Neuronal stem cell (in vitro differentiated cells): ENCODE measurements at regions not wholly inside any gene's neighbourhood (a gene's known extent, or its start where the extent isn't known, plus 50 kb on each side); places are given as distances from the start of the nearest gene placed in this dataset.

ENCODE experiments used
- DNase-seq: peaks from one replicate; pipeline ENCODE4 v3.0.0-alpha.2; 2013; ENCODE audit warnings: low spot score
- H2AFZ ChIP-seq: one replicate; pipeline ENCODE4 v1.6.1; 2013; ENCODE audit warnings: mild to moderate bottlenecking, low read length, inconsistent platforms
- H2AK5ac ChIP-seq: 2 replicates; pipeline ENCODE4 v1.6.1; 2013; ENCODE audit warnings: low read depth, mild to moderate bottlenecking, inconsistent platforms, low read length, moderate library complexity, mixed read lengths
- H2BK120ac ChIP-seq: 2 replicates; pipeline ENCODE4 v1.6.1; 2013; ENCODE audit warnings: low read depth, mild to moderate bottlenecking, inconsistent platforms, low read length, moderate library complexity, mixed read lengths
- H2BK12ac ChIP-seq: one replicate; pipeline ENCODE4 v1.6.1; 2013; ENCODE audit warnings: low read length, inconsistent platforms
- H2BK15ac ChIP-seq: 2 replicates; pipeline ENCODE4 v1.6.1; 2013; ENCODE audit warnings: mild to moderate bottlenecking, low read length, inconsistent platforms, mixed read lengths
- H2BK5ac ChIP-seq: one replicate; pipeline ENCODE4 v1.6.1; 2013; ENCODE audit warnings: inconsistent platforms, mild to moderate bottlenecking, low read length, moderate library complexity
- H3K14ac ChIP-seq: one replicate; pipeline ENCODE4 v1.6.1; 2013; ENCODE audit warnings: low read length, inconsistent platforms
- H3K18ac ChIP-seq: 2 replicates; pipeline ENCODE4 v1.6.1; 2013; ENCODE audit warnings: low read length, inconsistent platforms
- H3K23ac ChIP-seq: 2 replicates; pipeline ENCODE4 v1.6.1; 2013; ENCODE audit warnings: low read depth, mild to moderate bottlenecking, mixed read lengths, low read length, inconsistent platforms; ENCODE audit not compliant: poor library complexity
- H3K27ac ChIP-seq: replicated peaks from 3 replicates; pipeline ENCODE4 v1.5.1; 2013; ENCODE audit warnings: low read length, inconsistent platforms
- H3K27me3 ChIP-seq, 3 experiments: 2 replicates each; pipeline ENCODE4 v1.6.1; 2013; ENCODE audit warnings: low read length in 3 of 3, mild to moderate bottlenecking in 2 of 3, inconsistent platforms in 1 of 3, low read depth in 1 of 3, mixed read lengths in 1 of 3, moderate library complexity in 1 of 3; ENCODE audit not compliant: control insufficient read depth in 3 of 3, insufficient read depth in 3 of 3
- H3K36me3 ChIP-seq, 2 donors: replicated peaks in 1 of 2; 2 replicates each; pipeline ENCODE4 v1.6.1; 2013; ENCODE audit warnings: low read length in 2 of 2; ENCODE audit not compliant: control insufficient read depth in 2 of 2, insufficient read depth in 2 of 2
- H3K4ac ChIP-seq: 2 replicates; pipeline ENCODE4 v1.6.1; 2013; ENCODE audit warnings: inconsistent platforms, mild to moderate bottlenecking, low read length, moderate library complexity
- H3K4me1 ChIP-seq, 2 donors: 1 replicate in 1 of 2; 2 replicates in 1 of 2; pipeline ENCODE4 v1.6.1; 2013; ENCODE audit warnings: low read length in 2 of 2, low read depth in 1 of 2; ENCODE audit not compliant: control insufficient read depth in 2 of 2, insufficient read depth in 1 of 2
- H3K4me2 ChIP-seq: one replicate; pipeline ENCODE4 v1.6.1; 2013; ENCODE audit warnings: mild to moderate bottlenecking, low read length, inconsistent platforms; ENCODE audit not compliant: insufficient read depth, poor library complexity, severe bottlenecking
- H3K4me3 ChIP-seq, 2 donors: 2 replicates each; pipeline ENCODE4 v1.5.1; 2013; ENCODE audit warnings: low read length in 2 of 2, mild to moderate bottlenecking in 2 of 2, inconsistent platforms in 1 of 2, moderate library complexity in 1 of 2
- H3K79me1 ChIP-seq: one replicate; pipeline ENCODE4 v1.6.1; 2013; ENCODE audit warnings: low read depth, mild to moderate bottlenecking, inconsistent platforms, low read length, moderate library complexity
- H3K9ac ChIP-seq: one replicate; pipeline ENCODE4 v1.6.1; 2013; ENCODE audit warnings: mild to moderate bottlenecking, low read depth, low read length, inconsistent platforms; ENCODE audit not compliant: poor library complexity
- H3K9me3 ChIP-seq, 2 donors: replicated peaks in 1 of 2; 2 replicates each; pipeline versions ENCODE3 to v1.6.1; 2013; ENCODE audit warnings: low read length in 2 of 2, mild to moderate bottlenecking in 2 of 2, inconsistent platforms in 1 of 2, low read depth in 1 of 2, mixed read lengths in 1 of 2, moderate library complexity in 1 of 2; ENCODE audit not compliant: control insufficient read depth in 2 of 2, insufficient read depth in 1 of 2
- H4K8ac ChIP-seq: one replicate; pipeline ENCODE4 v1.6.1; 2013; ENCODE audit warnings: low read depth, mild to moderate bottlenecking, inconsistent platforms, low read length, moderate library complexity
- H4K91ac ChIP-seq: one replicate; pipeline ENCODE4 v1.6.1; 2013; ENCODE audit warnings: low read length, low read depth, mild to moderate bottlenecking, inconsistent platforms; ENCODE audit not compliant: poor library complexity
- WGBS, 2 donors: extraction: QIAGEN DNeasy Blood & Tissue Kit; methylation state at CpG; one replicate each; pipeline ENCODE4 v1.1.7; 2013; ENCODE audit warnings: missing lambda C conversion rate in 2 of 2, mixed read lengths in 1 of 2; ENCODE audit not compliant: insufficient read length in 2 of 2, insufficient replicate concordance in 1 of 2; ENCODE audit errors: extremely low coverage in 2 of 2; 5-methylcytosine and 5-hydroxymethylcytosine counted together

DNA sequence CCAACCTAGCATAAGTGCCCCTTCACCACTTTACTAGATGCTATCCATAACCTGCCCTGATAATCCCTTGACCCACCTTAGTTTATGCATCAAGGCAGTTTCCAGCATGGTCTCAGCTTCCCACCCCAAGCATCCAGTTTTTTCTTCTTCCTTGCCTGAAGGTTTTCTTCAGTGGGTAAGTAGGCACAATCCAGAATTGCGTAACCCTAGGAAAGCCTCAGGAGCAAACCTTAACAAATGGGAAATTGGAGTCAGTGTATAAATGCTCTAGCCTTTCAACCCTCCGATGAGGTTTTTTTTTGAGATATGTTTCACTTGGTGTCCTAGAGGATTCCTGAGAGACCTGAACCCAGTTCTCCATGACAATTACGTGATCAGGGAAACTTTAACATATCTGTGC, 614.0 kb upstream of the BOD1L1 start:
- H3K23ac ChIP-seq, result no peak overlapping the region
- no peaks in the 10 kb centered on the region for H3K27me3 ChIP-seq
- H3K4me3 ChIP-seq, result no peak overlapping the region
- H3K4me1 ChIP-seq, result no peaks in the 10 kb centered on the region
- H3K4ac ChIP-seq, result no peak overlapping the region
- H2BK15ac ChIP-seq, result no peak overlapping the region
- H4K91ac ChIP-seq, result no peak overlapping the region
- H3K14ac ChIP-seq, result no peak overlapping the region
- no peak overlapping the region for H3K18ac ChIP-seq
- H2BK120ac ChIP-seq, result no peak overlapping the region
- H3K36me3 ChIP-seq, result no peaks in the 10 kb centered on the region
- no peak overlapping the region for H2BK12ac ChIP-seq
- no peak overlapping the region for H3K27ac ChIP-seq
- H3K9ac ChIP-seq, result no peak overlapping the region
- H4K8ac ChIP-seq, result no peak overlapping the region
- no peaks in the 10 kb centered on the region for H3K79me1 ChIP-seq
- WGBS, 2 donors, result no CpG with 5 or more reads among the region's 3 CpGs
- H3K4me2 ChIP-seq, result no peak overlapping the region
- H2AK5ac ChIP-seq, result no peak overlapping the region
- DNase-seq, result no peak
- no peaks in the 10 kb centered on the region for H3K9me3 ChIP-seq
- H2BK5ac ChIP-seq, result no peak overlapping the region
- H2AFZ ChIP-seq, result no peak overlapping the region

DNA sequence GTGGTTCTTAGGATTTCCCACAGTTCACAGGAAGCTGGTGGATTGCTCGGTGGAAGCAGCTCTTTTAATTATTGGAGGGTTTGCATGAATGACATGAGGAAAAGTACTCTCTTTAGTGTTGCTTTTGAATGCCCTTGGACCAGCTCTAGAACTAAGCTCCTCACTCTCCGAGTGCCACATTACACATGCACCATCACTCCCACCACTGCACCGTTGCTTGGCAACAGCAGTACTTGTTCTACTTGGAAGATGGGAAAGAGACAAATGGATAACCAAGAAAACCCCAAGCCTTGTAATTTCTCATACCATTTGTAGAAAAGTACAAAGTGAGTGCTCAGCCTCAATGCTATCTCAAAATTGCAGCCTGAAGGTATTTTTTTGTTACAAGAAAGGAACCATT, 620.2 kb upstream of the BOD1L1 start:
- H3K9me3 ChIP-seq, result no peaks in the 10 kb centered on the region
- H3K79me1 ChIP-seq, result no peaks in the 10 kb centered on the region
- no peak overlapping the region for H4K8ac ChIP-seq
- H2AK5ac ChIP-seq, result no peak overlapping the region
- H3K36me3 ChIP-seq, result no peaks in the 10 kb centered on the region
- H4K91ac ChIP-seq, result no peak overlapping the region
- H3K14ac ChIP-seq, result no peak overlapping the region
- H3K4me1 ChIP-seq, result no peaks in the 10 kb centered on the region
- H3K27ac ChIP-seq, result no peak overlapping the region
- no CpG with 5 or more reads among the region's 3 CpGs for WGBS, 2 donors
- H3K23ac ChIP-seq, result no peak overlapping the region
- H2BK120ac ChIP-seq, result no peak overlapping the region
- no peak overlapping the region for H2BK15ac ChIP-seq
- no peak for DNase-seq
- H3K27me3 ChIP-seq, result no peaks in the 10 kb centered on the region
- H3K4me2 ChIP-seq, result no peak overlapping the region
- no peak overlapping the region for H3K9ac ChIP-seq
- no peak overlapping the region for H3K4me3 ChIP-seq
- H3K18ac ChIP-seq, result no peak overlapping the region
- H2BK5ac ChIP-seq, result no peak overlapping the region
- no peak overlapping the region for H3K4ac ChIP-seq
- H2AFZ ChIP-seq, result peak overlapping the region; percentile 50
- no peak overlapping the region for H2BK12ac ChIP-seq

DNA sequence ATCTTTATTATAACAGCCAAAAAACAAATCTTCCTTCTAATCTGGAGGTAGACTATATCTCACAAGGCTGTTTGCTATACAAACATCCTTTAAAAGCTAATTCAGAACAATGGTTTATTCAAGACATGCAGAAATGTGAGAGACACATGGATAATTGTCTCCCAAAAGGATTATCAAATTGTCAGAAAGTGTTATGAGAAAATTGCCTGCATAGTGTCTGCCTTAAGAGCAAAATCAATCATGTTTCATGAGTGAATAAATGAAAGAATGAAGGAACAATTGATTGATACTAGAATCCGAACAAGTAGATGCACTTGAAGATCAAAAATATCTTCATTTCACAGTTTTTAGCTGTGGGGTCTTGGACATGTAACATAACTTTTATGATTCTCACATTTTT, 621.7 kb upstream of the BOD1L1 start:
- H2BK120ac ChIP-seq, result no peak overlapping the region
- no peak overlapping the region for H4K8ac ChIP-seq
- H3K27me3 ChIP-seq, result no peaks in the 10 kb centered on the region
- no peak overlapping the region for H2AK5ac ChIP-seq
- H2AFZ ChIP-seq, result no peak overlapping the region
- H3K4me1 ChIP-seq, result no peaks in the 10 kb centered on the region
- H2BK12ac ChIP-seq, result no peak overlapping the region
- no peak overlapping the region for H2BK5ac ChIP-seq
- H3K36me3 ChIP-seq, result no peaks in the 10 kb centered on the region
- H3K9ac ChIP-seq, result no peak overlapping the region
- H4K91ac ChIP-seq, result no peak overlapping the region
- H3K4me3 ChIP-seq, result no peak overlapping the region
- H3K27ac ChIP-seq, result no peak overlapping the region
- DNase-seq, result no peak
- H3K23ac ChIP-seq, result no peak overlapping the region
- H2BK15ac ChIP-seq, result no peak overlapping the region
- no peak overlapping the region for H3K4ac ChIP-seq
- no peak overlapping the region for H3K14ac ChIP-seq
- WGBS, 2 donors, result no CpG with 5 or more reads among the region's 1 CpG
- no peaks in the 10 kb centered on the region for H3K79me1 ChIP-seq
- no peak overlapping the region for H3K4me2 ChIP-seq
- no peaks in the 10 kb centered on the region for H3K9me3 ChIP-seq
- H3K18ac ChIP-seq, result no peak overlapping the region

DNA sequence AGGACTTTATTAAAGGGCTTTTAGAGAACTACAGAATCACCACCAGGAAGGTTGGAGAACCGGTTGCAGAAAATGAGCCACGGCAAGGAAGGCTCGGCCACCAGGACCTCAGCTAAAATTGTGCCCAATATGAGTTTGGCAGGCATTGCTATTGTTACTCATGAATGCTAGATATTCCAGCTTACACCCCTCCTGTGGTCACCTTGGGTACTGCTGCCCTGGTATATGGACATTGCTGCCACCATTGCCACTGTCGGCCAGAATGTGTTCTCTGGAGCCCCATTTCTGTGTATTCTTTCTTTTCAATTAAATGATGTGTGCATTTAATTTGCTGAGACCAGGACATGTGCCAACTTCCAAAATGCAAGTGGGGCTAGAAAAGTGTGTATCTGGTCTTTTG, 626.7 kb upstream of the BOD1L1 start:
- H2BK120ac ChIP-seq, result no peak overlapping the region
- no peak overlapping the region for H3K18ac ChIP-seq
- WGBS, 2 donors, result no CpG with 5 or more reads among the region's 4 CpGs
- H3K14ac ChIP-seq, result no peak overlapping the region
- no peak overlapping the region for H2AFZ ChIP-seq
- peaks cover 0 to 2% of the 10 kb centered on the region in 2 donors for H3K4me1 ChIP-seq
- H2BK15ac ChIP-seq, result no peak overlapping the region
- no peaks in the 10 kb centered on the region for H3K9me3 ChIP-seq
- H2BK5ac ChIP-seq, result no peak overlapping the region
- H2AK5ac ChIP-seq, result no peak overlapping the region
- no peaks in the 10 kb centered on the region for H3K27me3 ChIP-seq
- H3K79me1 ChIP-seq, result no peaks in the 10 kb centered on the region
- H3K36me3 ChIP-seq, result no peaks in the 10 kb centered on the region
- H3K4me2 ChIP-seq, result no peak overlapping the region
- no peak overlapping the region for H3K4me3 ChIP-seq
- H3K27ac ChIP-seq, result no peak overlapping the region
- no peak overlapping the region for H3K4ac ChIP-seq
- no peak overlapping the region for H4K8ac ChIP-seq
- no peak for DNase-seq
- H3K23ac ChIP-seq, result no peak overlapping the region
- H2BK12ac ChIP-seq, result no peak overlapping the region
- H4K91ac ChIP-seq, result no peak overlapping the region
- no peak overlapping the region for H3K9ac ChIP-seq
